MM.1S (cell line): ENCODE measurements at regions not wholly inside any gene's neighbourhood (a gene's known extent, or its start where the extent isn't known, plus 50 kb on each side); places are given as distances from the start of the nearest gene placed in this dataset.

Experiments used
- EZH2 ChIP-seq: fragments of 300-600 bp; sonication (generic); optimal IDR thresholded peaks from 2 replicates; pipeline ENCODE3; 2017; ENCODE audit warnings: low read depth, mild to moderate bottlenecking, antibody characterized with exemption, low read length, mixed read lengths
- EZH2phosphoT487 ChIP-seq: fragments of 300-600 bp; sonication (generic); IDR thresholded peaks from 2 replicates; pipeline ENCODE4 v1.6.1; 2018; ENCODE audit warnings: antibody characterized with exemption, low read length
- TF ChIP-seq, protein P1 (sequence below): fragments of 300-600 bp; sonication (generic); IDR thresholded peaks from 2 replicates; pipeline ENCODE4 v1.5.1; 2016; ENCODE audit warnings: antibody characterized with exemption, low read length, mixed read lengths

DNA sequence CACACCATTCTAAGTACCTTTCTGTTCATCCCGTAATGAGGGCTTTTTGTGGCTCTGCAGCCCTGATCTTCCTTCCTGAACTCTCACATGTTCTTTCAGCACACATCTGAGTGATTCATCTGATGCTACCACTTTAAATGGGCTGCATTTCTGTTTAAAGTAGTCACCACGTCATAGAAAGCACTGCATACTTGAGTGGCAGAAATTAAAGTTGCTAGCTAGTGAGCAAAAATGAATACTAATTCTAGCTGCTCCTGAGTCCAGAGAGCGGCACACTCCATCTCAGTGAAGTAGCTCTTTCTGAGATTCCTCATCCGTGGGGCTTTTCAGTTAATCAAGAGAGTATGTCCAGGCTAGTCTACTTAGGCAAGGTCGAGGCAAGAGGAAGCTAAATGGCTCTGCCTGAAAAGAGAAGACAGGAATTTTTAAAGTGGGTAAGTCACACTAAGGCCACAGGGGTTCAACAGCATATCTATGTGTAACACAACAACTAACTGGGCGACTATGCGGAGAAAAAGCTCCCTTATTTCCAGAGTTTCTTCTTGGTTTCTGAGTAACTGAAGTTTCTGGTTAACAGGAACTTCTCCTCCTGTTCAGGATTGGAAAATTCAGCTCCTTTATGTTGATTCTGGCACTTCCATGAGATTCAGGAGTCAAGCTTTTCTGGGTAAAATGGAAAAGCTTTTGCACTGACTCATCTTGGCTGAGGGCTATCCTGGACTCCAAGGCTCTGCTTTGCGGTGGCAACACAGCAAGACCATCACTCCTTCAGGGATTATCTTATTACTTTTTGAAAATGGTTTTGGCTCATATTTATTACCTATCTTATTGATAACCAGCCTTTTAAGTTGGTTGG, 109.5 kb downstream of the TAF11L14 start:
- TF ChIP-seq, protein P1, sequence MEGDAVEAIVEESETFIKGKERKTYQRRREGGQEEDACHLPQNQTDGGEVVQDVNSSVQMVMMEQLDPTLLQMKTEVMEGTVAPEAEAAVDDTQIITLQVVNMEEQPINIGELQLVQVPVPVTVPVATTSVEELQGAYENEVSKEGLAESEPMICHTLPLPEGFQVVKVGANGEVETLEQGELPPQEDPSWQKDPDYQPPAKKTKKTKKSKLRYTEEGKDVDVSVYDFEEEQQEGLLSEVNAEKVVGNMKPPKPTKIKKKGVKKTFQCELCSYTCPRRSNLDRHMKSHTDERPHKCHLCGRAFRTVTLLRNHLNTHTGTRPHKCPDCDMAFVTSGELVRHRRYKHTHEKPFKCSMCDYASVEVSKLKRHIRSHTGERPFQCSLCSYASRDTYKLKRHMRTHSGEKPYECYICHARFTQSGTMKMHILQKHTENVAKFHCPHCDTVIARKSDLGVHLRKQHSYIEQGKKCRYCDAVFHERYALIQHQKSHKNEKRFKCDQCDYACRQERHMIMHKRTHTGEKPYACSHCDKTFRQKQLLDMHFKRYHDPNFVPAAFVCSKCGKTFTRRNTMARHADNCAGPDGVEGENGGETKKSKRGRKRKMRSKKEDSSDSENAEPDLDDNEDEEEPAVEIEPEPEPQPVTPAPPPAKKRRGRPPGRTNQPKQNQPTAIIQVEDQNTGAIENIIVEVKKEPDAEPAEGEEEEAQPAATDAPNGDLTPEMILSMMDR = no peak
- TF ChIP-seq EZH2phosphoT487 (no peak), EZH2 (no peak)
